Tibial nerve (tissue), 4 donors: ENCODE measurements at regions not wholly inside any gene's neighbourhood (a gene's known extent, or its start where the extent isn't known, plus 50 kb on each side); places are given as distances from the start of the nearest gene placed in this dataset.

Experiments used
- CTCF ChIP-seq, 5 experiments: fragments of 200-600 bp in 3 of 5; fragments of 450-650 bp in 2 of 5; sonication (generic) in 3 of 5; IDR thresholded peaks; one replicate each; pipeline ENCODE4 v1.5.1; 2016 to 2019; ENCODE audit warnings: antibody characterized with exemption in 5 of 5, mild to moderate bottlenecking in 3 of 5, moderate library complexity in 2 of 5
- EP300 ChIP-seq, 2 donors: sonication (generic); formaldehyde crosslinking; IDR thresholded peaks; one replicate each; pipeline ENCODE4 v1.6.1; 2017; ENCODE audit warnings: antibody characterized with exemption in 2 of 2, mild to moderate bottlenecking in 1 of 2
- POLR2A ChIP-seq, 2 donors: fragments of 450-650 bp; IDR thresholded peaks; one replicate each; pipeline ENCODE4 v1.6.1; 2017; ENCODE audit warnings: antibody characterized with exemption in 2 of 2, mild to moderate bottlenecking in 2 of 2, moderate library complexity in 2 of 2

GRCh38 chr13:104074326-104074725 is 1008.1 kb upstream of the SLC10A2 start:
- TF ChIP-seq EP300 (IDR thresholded peaks at IDR 0.05) (no peak), POLR2A (IDR thresholded peaks at IDR 0.05) (no peak), CTCF (IDR thresholded peaks at IDR 0.05) (no peak)
